ENCODE measurements at regions not wholly inside any gene's neighbourhood (a gene's known extent, or its start where the extent isn't known, plus 50 kb on each side); places are given as distances from the start of the nearest gene placed in this dataset.

- TF ChIP-seq ZFP30 (CRISPR knock-in tag; IDR thresholded peaks at IDR 0.05) (no peak), SNAI2 (CRISPR knock-in tag; IDR thresholded peaks at IDR 0.05) (no peak), ZNF565 (CRISPR knock-in tag; conservative IDR thresholded peaks at IDR 0.05; ENCODE audit: low read depth) (no peak), CREB5 (CRISPR knock-in tag; IDR thresholded peaks at IDR 0.05; ENCODE audit: low read depth) (no peak), PATZ1 (CRISPR knock-in tag; IDR thresholded peaks at IDR 0.05; ENCODE audit: borderline replicate concordance) (no peak), CSDC2 (CRISPR knock-in tag; IDR thresholded peaks at IDR 0.05) (no peak), ARNTL (CRISPR knock-in tag; IDR thresholded peaks at IDR 0.05; ENCODE audit: borderline replicate concordance, low read depth) (no peak), GLIS3 (CRISPR knock-in tag; IDR thresholded peaks at IDR 0.05) (no peak), TSHZ2 (CRISPR knock-in tag; IDR thresholded peaks at IDR 0.05) (no peak), TCF4 (CRISPR knock-in tag; IDR thresholded peaks at IDR 0.05; ENCODE audit: borderline replicate concordance) (no peak), RARB (CRISPR knock-in tag; IDR thresholded peaks at IDR 0.05) (no peak), ZNF70 (CRISPR knock-in tag; IDR thresholded peaks at IDR 0.05) (no peak)
These were observed 57.8 kb upstream of the KY start for GRCh38 chr3:134708671-134709070.

All from SK-N-SH treated with all-trans-retinoic acid at 6 μM for 48 hours (cell line).